ENCODE measurements at regions not wholly inside any gene's neighbourhood (a gene's known extent, or its start where the extent isn't known, plus 50 kb on each side); places are given as distances from the start of the nearest gene placed in this dataset.

- H3K4me1 Mint-ChIP-seq (ENCODE audit: unreplicated experiment) = peaks cover 3% of the 10 kb centered on the region
- no peaks in the 10 kb centered on the region for H3K27me3 Mint-ChIP-seq (ENCODE audit: unreplicated experiment)
- no peaks in the 10 kb centered on the region for H3K9me3 Mint-ChIP-seq (ENCODE audit: unreplicated experiment)
- H3K4me3 Mint-ChIP-seq (ENCODE audit: unreplicated experiment) = no peak overlapping the region
- TF ChIP-seq CTCF (IDR thresholded peaks at IDR 0.05) = no peak
- H3K36me3 Mint-ChIP-seq (ENCODE audit: unreplicated experiment) = no peaks in the 10 kb centered on the region
- no peak for DNase-seq (ENCODE audit: extremely low spot score, unreplicated experiment)
- no peak overlapping the region for H3K27ac Mint-ChIP-seq (ENCODE audit: unreplicated experiment)
Measured at GRCh38 chr18:68445668-68446426, 269.1 kb downstream of the TMX3 start.

GRCh38 chr18:68445136-68445535 is 269.8 kb downstream of the TMX3 start:
- Mint-ChIP-seq H3K27ac (ENCODE audit: unreplicated experiment) (no peak overlapping the region), H3K4me3 (ENCODE audit: unreplicated experiment) (no peak overlapping the region), H3K9me3 (ENCODE audit: unreplicated experiment) (no peaks in the 10 kb centered on the region), H3K27me3 (ENCODE audit: unreplicated experiment) (no peaks in the 10 kb centered on the region), H3K4me1 (ENCODE audit: unreplicated experiment) (peaks cover 3% of the 10 kb centered on the region), H3K36me3 (ENCODE audit: unreplicated experiment) (no peaks in the 10 kb centered on the region)
- no peak for DNase-seq (ENCODE audit: extremely low spot score, unreplicated experiment)
- no peak for TF ChIP-seq CTCF (IDR thresholded peaks at IDR 0.05)

GRCh38 chr18:68441241-68441640 is 273.7 kb downstream of the TMX3 start:
- Mint-ChIP-seq H3K4me3 (ENCODE audit: unreplicated experiment) (no peak overlapping the region), H3K4me1 (ENCODE audit: unreplicated experiment) (peaks cover 6% of the 10 kb centered on the region), H3K27ac (ENCODE audit: unreplicated experiment) (no peak overlapping the region), H3K9me3 (ENCODE audit: unreplicated experiment) (peaks cover 8% of the 10 kb centered on the region), H3K36me3 (ENCODE audit: unreplicated experiment) (no peaks in the 10 kb centered on the region), H3K27me3 (ENCODE audit: unreplicated experiment) (no peaks in the 10 kb centered on the region)
- no peak for DNase-seq (ENCODE audit: extremely low spot score, unreplicated experiment)
- TF ChIP-seq CTCF (IDR thresholded peaks at IDR 0.05) = no peak

- no peak for TF ChIP-seq CTCF (IDR thresholded peaks at IDR 0.05)
- Mint-ChIP-seq H3K27me3 (ENCODE audit: unreplicated experiment) (no peaks in the 10 kb centered on the region), H3K36me3 (ENCODE audit: unreplicated experiment) (no peaks in the 10 kb centered on the region), H3K9me3 (ENCODE audit: unreplicated experiment) (peaks cover 14% of the 10 kb centered on the region), H3K27ac (ENCODE audit: unreplicated experiment) (no peak overlapping the region), H3K4me1 (ENCODE audit: unreplicated experiment) (peaks cover 6% of the 10 kb centered on the region), H3K4me3 (ENCODE audit: unreplicated experiment) (no peak overlapping the region)
- DNase-seq (ENCODE audit: extremely low spot score, unreplicated experiment) = no peak
Measured at GRCh38 chr18:68440433-68440832, 274.5 kb downstream of the TMX3 start.

GRCh38 chr18:68439642-68440041 is 275.3 kb downstream of the TMX3 start:
- Mint-ChIP-seq H3K27ac (ENCODE audit: unreplicated experiment) (no peak overlapping the region), H3K4me3 (ENCODE audit: unreplicated experiment) (no peak overlapping the region), H3K9me3 (ENCODE audit: unreplicated experiment) (peaks cover 14% of the 10 kb centered on the region), H3K36me3 (ENCODE audit: unreplicated experiment) (no peaks in the 10 kb centered on the region), H3K27me3 (ENCODE audit: unreplicated experiment) (no peaks in the 10 kb centered on the region), H3K4me1 (ENCODE audit: unreplicated experiment) (peaks cover 6% of the 10 kb centered on the region)
- DNase-seq (ENCODE audit: extremely low spot score, unreplicated experiment) = no peak
- no peak for TF ChIP-seq CTCF (IDR thresholded peaks at IDR 0.05)
